ENCODE measurements at regions not wholly inside any gene's neighbourhood (a gene's known extent, or its start where the extent isn't known, plus 50 kb on each side); places are given as distances from the start of the nearest gene placed in this dataset.

DNA sequence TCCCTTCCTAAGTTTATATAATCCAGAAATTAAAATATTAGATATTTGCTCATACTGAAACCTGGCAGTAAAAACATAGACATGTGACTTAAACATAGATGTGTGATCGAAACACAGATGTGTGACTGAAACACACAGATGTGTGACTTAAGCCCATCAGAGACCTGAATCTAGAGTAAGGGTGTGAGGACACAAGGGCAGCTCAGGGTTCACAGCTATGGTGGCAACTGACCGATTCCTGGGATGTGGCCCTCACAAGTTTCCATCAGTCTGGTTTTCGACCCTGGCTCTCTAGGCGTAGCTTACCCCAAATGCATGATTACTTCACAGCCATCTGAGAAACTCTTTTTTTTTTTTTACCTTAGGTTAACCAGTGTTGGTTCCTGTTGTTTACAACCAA lies 137.0 kb downstream of the NRN1 start:
- TF ChIP-seq, protein P1, sequence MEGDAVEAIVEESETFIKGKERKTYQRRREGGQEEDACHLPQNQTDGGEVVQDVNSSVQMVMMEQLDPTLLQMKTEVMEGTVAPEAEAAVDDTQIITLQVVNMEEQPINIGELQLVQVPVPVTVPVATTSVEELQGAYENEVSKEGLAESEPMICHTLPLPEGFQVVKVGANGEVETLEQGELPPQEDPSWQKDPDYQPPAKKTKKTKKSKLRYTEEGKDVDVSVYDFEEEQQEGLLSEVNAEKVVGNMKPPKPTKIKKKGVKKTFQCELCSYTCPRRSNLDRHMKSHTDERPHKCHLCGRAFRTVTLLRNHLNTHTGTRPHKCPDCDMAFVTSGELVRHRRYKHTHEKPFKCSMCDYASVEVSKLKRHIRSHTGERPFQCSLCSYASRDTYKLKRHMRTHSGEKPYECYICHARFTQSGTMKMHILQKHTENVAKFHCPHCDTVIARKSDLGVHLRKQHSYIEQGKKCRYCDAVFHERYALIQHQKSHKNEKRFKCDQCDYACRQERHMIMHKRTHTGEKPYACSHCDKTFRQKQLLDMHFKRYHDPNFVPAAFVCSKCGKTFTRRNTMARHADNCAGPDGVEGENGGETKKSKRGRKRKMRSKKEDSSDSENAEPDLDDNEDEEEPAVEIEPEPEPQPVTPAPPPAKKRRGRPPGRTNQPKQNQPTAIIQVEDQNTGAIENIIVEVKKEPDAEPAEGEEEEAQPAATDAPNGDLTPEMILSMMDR (IDR thresholded peaks at IDR 0.05), result no peak
- TF ChIP-seq ZFX (IDR thresholded peaks at IDR 0.05; ENCODE audit: borderline replicate concordance), result no peak

Data from 22Rv1 (cell line).